Middle frontal gyrus (tissue), 1 donor: ENCODE measurements at regions not wholly inside any gene's neighbourhood (a gene's known extent, or its start where the extent isn't known, plus 50 kb on each side); places are given as distances from the start of the nearest gene placed in this dataset.

ENCODE experiments used
- DNase-seq: peaks from one replicate; pipeline ENCODE4 v3.0.0-alpha.2; 2015; ENCODE audit warnings: low spot score; ENCODE audit errors: extremely low spot score

GRCh38 chr10:3723766-3724165, 61.2 kb downstream of the KLF6 start:
- peak; percentile 45 for DNase-seq

GRCh38 chr10:3720228-3721019, 64.6 kb downstream of the KLF6 start:
- no peak for DNase-seq

GRCh38 chr10:3719024-3719843, 65.8 kb downstream of the KLF6 start:
- no peak for DNase-seq

- no peak for DNase-seq
Measured at GRCh38 chr10:3716093-3716492, 68.9 kb downstream of the KLF6 start.

GRCh38 chr10:3714967-3715366, 70.0 kb downstream of the KLF6 start:
- DNase-seq, result no peak

- no peak for DNase-seq
Measured at GRCh38 chr10:3714531-3714930, 70.5 kb downstream of the KLF6 start.

- DNase-seq, result no peak
Measured at GRCh38 chr10:3712707-3713106, 72.3 kb downstream of the KLF6 start.

- DNase-seq, result no peak
Measured at GRCh38 chr10:3711918-3712317, 73.1 kb downstream of the KLF6 start.

GRCh38 chr10:3710764-3711163, 74.2 kb downstream of the KLF6 start:
- no peak for DNase-seq

GRCh38 chr10:3709456-3710060, 75.5 kb downstream of the KLF6 start:
- no peak for DNase-seq

- no peak for DNase-seq
Measured at GRCh38 chr10:3708852-3709251, 76.2 kb downstream of the KLF6 start.

GRCh38 chr10:3704565-3705325, 80.3 kb downstream of the KLF6 start:
- DNase-seq, result no peak

- DNase-seq, result no peak
Measured at GRCh38 chr10:3702569-3702968, 82.4 kb downstream of the KLF6 start.

GRCh38 chr10:3702056-3702546, 82.9 kb downstream of the KLF6 start:
- no peak for DNase-seq

- no peak for DNase-seq
Measured at GRCh38 chr10:3701491-3701890, 83.5 kb downstream of the KLF6 start.

- no peak for DNase-seq
Measured at GRCh38 chr10:3700531-3701076, 84.4 kb downstream of the KLF6 start.

- DNase-seq, result no peak
Measured at GRCh38 chr10:3699916-3700315, 85.1 kb downstream of the KLF6 start.

GRCh38 chr10:3698312-3698711, 86.7 kb downstream of the KLF6 start:
- DNase-seq, result no peak

GRCh38 chr10:3693698-3694080, 91.3 kb downstream of the KLF6 start:
- no peak for DNase-seq

GRCh38 chr10:3693022-3693697, 91.8 kb downstream of the KLF6 start:
- no peak for DNase-seq
